Astrocyte of the cerebellum (primary cell): ENCODE measurements at regions not wholly inside any gene's neighbourhood (a gene's known extent, or its start where the extent isn't known, plus 50 kb on each side); places are given as distances from the start of the nearest gene placed in this dataset.

Experiments used
- DNase-seq: peaks from one replicate; pipeline ENCODE4 v3.0.0-alpha.2; 2011; ENCODE audit warnings: low read depth
- H3K4me3 ChIP-seq: 2 replicates; pipeline ENCODE4 v1.5.1; 2011; ENCODE audit warnings: mild to moderate bottlenecking, low read depth, low read length, moderate library complexity
- CTCF ChIP-seq: IDR thresholded peaks from 2 replicates; pipeline ENCODE4 v1.5.1; 2012; ENCODE audit warnings: low read length, low read depth, moderate library complexity, mild to moderate bottlenecking; ENCODE audit errors: missing control alignments
- in situ Hi-C: cut with HindIII; loops from 2 replicates; pipeline ENCODE4 v1.10.0; 2017; ENCODE audit warnings: low sequenced_read_pairs

GRCh38 chr13:44078806-44079376 is 199.2 kb downstream of the LACC1 start:
- H3K4me3 ChIP-seq, result no peak overlapping the region
- in situ Hi-C loops, result no loop called here
- no peak for DNase-seq
- no peak for TF ChIP-seq CTCF

DNA sequence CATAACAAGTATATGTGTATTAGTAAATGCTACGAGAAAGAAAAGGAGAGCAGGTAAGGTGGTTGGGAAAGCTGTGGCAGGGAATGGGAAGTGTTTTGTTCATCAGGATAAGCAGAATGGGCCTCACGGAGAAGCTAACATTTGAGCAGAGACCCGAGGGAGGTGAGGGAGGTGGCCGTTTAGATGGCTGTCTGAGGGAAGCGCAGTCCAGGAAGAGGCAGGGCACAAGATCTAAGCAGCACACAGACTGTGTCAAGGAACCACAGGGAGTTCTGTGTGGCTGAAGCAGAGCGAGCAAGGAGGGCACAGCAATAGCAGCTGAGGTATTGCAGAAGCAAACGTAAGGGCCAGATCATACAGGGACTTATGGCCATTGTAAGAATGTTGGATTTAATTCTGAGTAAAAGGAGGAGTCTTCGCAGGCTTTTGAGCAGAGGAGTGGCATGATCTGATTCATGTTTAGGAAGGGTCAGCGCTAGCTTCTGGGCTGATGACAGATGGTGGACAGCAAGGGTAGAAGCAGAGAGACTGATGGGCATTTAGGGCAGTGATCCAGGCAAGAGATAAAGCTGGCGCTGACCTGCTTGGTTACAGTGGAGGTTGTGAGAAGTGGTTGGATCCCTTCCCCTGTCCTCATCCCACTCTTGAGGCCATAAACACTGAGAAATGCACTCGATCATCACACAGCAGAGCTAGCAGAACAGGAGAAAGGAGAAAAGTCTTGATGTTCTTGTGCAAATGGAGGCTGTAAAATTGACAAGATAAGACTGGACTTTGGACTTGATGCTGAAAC is 199.9 kb downstream of the LACC1 start:
- no peak for TF ChIP-seq CTCF
- DNase-seq, result no peak
- no peak overlapping the region for H3K4me3 ChIP-seq
- in situ Hi-C loops, result no loop called here

DNA sequence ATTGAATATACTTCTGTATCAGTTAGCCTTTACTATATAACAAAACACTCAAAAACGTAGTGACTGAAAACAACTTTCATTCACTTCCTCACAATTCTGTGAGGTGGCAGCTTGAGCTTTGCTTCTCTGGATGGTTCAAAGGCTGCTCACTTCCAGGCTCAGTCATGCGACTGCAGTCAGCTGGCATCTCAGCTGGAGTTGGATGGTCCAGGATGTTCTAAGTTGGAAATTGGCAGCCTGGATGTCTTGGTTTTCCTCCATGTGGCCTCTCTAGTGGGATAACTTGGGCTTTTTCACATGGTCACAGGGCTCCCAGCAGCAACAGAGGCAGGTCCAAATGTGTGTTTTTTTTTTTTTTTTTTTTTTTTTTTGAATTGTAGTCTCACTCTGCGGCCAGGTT is 204.4 kb downstream of the LACC1 start:
- no peak for DNase-seq
- no peak overlapping the region for H3K4me3 ChIP-seq
- in situ Hi-C loops, result no loop called here
- TF ChIP-seq CTCF, result no peak

GRCh38 chr13:44086389-44086788 is 206.7 kb downstream of the LACC1 start:
- DNase-seq, result no peak
- H3K4me3 ChIP-seq, result no peak overlapping the region
- in situ Hi-C loops, result no loop called here
- no peak for TF ChIP-seq CTCF

DNA sequence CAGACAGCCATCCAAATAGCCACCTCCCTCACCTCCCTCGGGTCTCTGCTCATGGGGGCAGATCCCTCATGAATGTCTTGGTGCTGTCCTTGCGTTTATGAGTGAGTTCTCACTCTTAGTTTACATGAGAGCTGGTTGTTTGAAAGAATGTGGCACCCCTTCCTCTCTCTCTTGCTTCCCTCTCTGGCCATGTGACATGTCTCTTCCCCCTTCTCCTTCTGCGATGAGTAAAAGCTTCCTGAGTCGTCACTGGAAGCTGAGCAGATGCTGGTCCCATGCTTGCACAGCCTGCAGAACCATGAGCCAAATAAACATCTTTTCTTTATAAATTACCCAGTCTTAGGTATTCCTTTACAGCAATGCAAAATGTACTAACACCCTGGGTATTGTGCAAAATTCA is 208.7 kb downstream of the LACC1 start:
- H3K4me3 ChIP-seq, result no peak overlapping the region
- DNase-seq, result no peak
- TF ChIP-seq CTCF, result no peak
- in situ Hi-C loops, result no loop called here

DNA sequence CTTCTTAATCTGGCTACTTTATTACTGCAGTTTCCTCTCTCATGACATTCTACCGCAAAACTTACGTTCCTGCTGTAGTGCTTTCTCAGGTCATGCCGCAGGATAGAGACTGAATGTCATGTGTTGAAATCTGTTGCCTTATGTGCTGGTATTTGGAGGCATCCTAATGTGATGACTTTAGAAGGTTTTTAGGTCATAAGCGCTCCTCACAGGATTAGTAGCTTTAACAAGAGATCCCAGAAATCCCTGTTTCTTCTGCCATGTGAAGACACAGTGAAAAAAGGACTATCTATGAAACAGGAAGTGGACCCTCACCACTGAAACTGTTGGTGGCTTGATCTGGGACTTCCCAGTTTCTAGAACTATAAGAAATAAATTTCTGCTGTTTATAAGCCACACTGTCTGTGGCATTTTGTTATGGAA is 209.3 kb downstream of the LACC1 start:
- in situ Hi-C loops, result no loop called here
- DNase-seq, result no peak
- no peak for TF ChIP-seq CTCF
- no peak overlapping the region for H3K4me3 ChIP-seq
